Stomach (tissue), 8 donors: ENCODE measurements at regions not wholly inside any gene's neighbourhood (a gene's known extent, or its start where the extent isn't known, plus 50 kb on each side); places are given as distances from the start of the nearest gene placed in this dataset.
"Not testable (repeated sequence)": the region's sequence is repeated elsewhere in the genome, so short reads cannot be mapped to it uniquely, and the experiment has no call there.

Source experiments
- DNase-seq, 2 donors: peaks; one replicate each; pipeline versions ENCODE4 v3.0.0 to v3.0.0-alpha.2; 2013 to 2019
- H3K27ac ChIP-seq, 5 donors: fragments of 200-600 bp in 4 of 5; sonication (generic) in 4 of 5; one replicate each; pipeline ENCODE4 v1.5.1; 2013 to 2019; ENCODE audit warnings: mild to moderate bottlenecking in 1 of 5, moderate library complexity in 1 of 5
- H3K27me3 ChIP-seq, 3 donors: fragments of 200-600 bp; sonication (generic); one replicate each; pipeline ENCODE4 v1.5.1; 2017 to 2019; ENCODE audit warnings: mixed run types in 1 of 3
- H3K36me3 ChIP-seq, 4 donors: fragments of 200-600 bp; sonication (generic); 1 replicate in 3 of 4; 2 replicates in 1 of 4; pipeline ENCODE4 v1.5.1; 2016 to 2019
- H3K4me1 ChIP-seq, 4 donors: fragments of 200-600 bp; sonication (generic); one replicate each; pipeline ENCODE4 v1.5.1; 2016 to 2019
- H3K4me3 ChIP-seq, 4 donors: fragments of 200-600 bp; sonication (generic) in 3 of 4; one replicate each; pipeline ENCODE4 v1.5.1; 2016 to 2019; ENCODE audit warnings: mild to moderate bottlenecking in 1 of 4
- H3K9me3 ChIP-seq, 4 donors: fragments of 200-600 bp; sonication (generic); one replicate each; pipeline ENCODE4 v1.5.1; 2016 to 2019
- EP300 ChIP-seq: sonication (generic); formaldehyde crosslinking; IDR thresholded peaks from one replicate; pipeline ENCODE4 v1.6.1; 2017; ENCODE audit warnings: antibody characterized with exemption
- POLR2A ChIP-seq, 4 donors: fragments of 450-650 bp; IDR thresholded peaks; one replicate each; pipeline ENCODE4 v1.6.1; 2016; ENCODE audit warnings: antibody characterized with exemption in 4 of 4, control low read depth in 2 of 4, mild to moderate bottlenecking in 1 of 4, moderate library complexity in 1 of 4
- POLR2AphosphoS5 ChIP-seq, 3 donors: sonication (generic); formaldehyde crosslinking; IDR thresholded peaks; one replicate each; pipeline ENCODE4 v1.6.1; 2016; ENCODE audit warnings: antibody characterized with exemption in 3 of 3
- WGBS, 5 donors: extraction: QIAGEN DNeasy Blood & Tissue Kit in 3 of 5; methylation state at CpG; one replicate each; pipeline versions ENCODE4 v1.1.5 to v1.1.7; 2013 to 2018; 5-methylcytosine and 5-hydroxymethylcytosine counted together
- intact Hi-C: fragments of 100-400 bp; cut with DNase I; formaldehyde crosslinking; loops from one replicate; pipeline ENCODE4 v1.15.1; 2023; ENCODE audit warnings: low total_unique reads
- TF ChIP-seq, protein P1 (sequence below), 7 experiments: fragments of 450-650 bp in 4 of 7; fragments of 200-600 bp in 3 of 7; sonication (generic) in 3 of 7; IDR thresholded peaks; one replicate each; pipeline ENCODE4 v1.5.1; 2016 to 2019; ENCODE audit warnings: antibody characterized with exemption in 7 of 7, control low read depth in 2 of 7, mild to moderate bottlenecking in 1 of 7
- donor health status: healthy with polysubstance abuse.
- donor health status: Bipolar disorder and iron deficiency.
- donor health status: healthy.

DNA sequence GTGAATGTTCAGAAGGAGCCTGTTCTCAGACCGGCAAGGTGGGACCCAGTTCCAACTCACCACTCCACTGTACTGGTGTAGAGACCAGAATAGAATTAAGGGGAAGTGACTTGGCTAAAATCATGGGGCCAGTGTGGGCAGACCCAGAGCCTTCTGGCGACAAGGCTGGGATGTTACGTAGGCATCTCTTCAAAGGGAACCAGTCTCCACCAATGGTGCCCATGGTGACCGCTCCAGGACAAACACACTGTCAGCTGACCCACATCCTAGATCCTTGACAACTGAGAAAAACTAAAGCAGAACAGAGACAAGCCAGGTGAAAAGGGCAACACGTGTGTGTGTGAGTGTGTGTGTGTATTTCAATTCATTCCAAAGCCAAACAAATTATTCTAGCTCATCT is 321.7 kb upstream of the FRG2C start:
- 68 to 85% (median 78%) methylated on average over 4 to 5 of the region's 5 CpGs for WGBS, 5 donors
- no peaks in the 10 kb centered on the region for H3K27me3 ChIP-seq
- H3K27ac ChIP-seq, result no peak overlapping the region
- no peaks in the 10 kb centered on the region for H3K4me1 ChIP-seq
- no peak overlapping the region for H3K4me3 ChIP-seq
- intact Hi-C loops, result no loop called here
- H3K36me3 ChIP-seq, result no peaks in the 10 kb centered on the region
- H3K9me3 ChIP-seq, result no peaks in the 10 kb centered on the region
- TF ChIP-seq EP300, result no peak
- no peak for TF ChIP-seq POLR2AphosphoS5 (IDR thresholded peaks at IDR 0.05)
- TF ChIP-seq, protein P1, sequence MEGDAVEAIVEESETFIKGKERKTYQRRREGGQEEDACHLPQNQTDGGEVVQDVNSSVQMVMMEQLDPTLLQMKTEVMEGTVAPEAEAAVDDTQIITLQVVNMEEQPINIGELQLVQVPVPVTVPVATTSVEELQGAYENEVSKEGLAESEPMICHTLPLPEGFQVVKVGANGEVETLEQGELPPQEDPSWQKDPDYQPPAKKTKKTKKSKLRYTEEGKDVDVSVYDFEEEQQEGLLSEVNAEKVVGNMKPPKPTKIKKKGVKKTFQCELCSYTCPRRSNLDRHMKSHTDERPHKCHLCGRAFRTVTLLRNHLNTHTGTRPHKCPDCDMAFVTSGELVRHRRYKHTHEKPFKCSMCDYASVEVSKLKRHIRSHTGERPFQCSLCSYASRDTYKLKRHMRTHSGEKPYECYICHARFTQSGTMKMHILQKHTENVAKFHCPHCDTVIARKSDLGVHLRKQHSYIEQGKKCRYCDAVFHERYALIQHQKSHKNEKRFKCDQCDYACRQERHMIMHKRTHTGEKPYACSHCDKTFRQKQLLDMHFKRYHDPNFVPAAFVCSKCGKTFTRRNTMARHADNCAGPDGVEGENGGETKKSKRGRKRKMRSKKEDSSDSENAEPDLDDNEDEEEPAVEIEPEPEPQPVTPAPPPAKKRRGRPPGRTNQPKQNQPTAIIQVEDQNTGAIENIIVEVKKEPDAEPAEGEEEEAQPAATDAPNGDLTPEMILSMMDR (IDR thresholded peaks at IDR 0.05), result no peak
- TF ChIP-seq POLR2A (IDR thresholded peaks at IDR 0.05), result no peak
- DNase-seq, result no peak

DNA sequence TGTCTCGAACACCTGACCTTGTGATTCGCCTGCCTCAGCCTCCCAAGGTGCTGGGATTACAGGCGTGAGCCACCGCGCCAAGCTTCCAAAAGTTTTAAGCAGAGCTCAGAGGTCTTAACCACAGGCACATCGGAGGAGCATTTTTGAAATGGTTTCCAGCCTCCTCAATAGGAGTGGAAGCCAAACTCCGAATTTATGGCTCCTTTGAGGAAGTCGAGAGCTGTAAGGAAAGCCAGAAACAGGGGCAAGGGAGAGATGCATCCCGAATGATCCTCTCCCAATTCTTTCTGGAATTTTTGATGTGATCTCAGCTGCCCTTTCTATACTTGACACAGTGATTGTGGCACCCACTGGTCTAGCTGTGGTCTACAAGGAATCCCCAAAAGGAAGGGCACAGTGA is 313.6 kb upstream of the FRG2C start:
- intact Hi-C loops, H3K27ac ChIP-seq, H3K27me3 ChIP-seq, H3K4me3 ChIP-seq, H3K4me1 ChIP-seq, DNase-seq, H3K36me3 ChIP-seq, H3K9me3 ChIP-seq: not testable (repeated sequence)
- WGBS, 5 donors, result 89 to 96% (median 94%) methylated on average over 9 of the region's 9 CpGs

DNA sequence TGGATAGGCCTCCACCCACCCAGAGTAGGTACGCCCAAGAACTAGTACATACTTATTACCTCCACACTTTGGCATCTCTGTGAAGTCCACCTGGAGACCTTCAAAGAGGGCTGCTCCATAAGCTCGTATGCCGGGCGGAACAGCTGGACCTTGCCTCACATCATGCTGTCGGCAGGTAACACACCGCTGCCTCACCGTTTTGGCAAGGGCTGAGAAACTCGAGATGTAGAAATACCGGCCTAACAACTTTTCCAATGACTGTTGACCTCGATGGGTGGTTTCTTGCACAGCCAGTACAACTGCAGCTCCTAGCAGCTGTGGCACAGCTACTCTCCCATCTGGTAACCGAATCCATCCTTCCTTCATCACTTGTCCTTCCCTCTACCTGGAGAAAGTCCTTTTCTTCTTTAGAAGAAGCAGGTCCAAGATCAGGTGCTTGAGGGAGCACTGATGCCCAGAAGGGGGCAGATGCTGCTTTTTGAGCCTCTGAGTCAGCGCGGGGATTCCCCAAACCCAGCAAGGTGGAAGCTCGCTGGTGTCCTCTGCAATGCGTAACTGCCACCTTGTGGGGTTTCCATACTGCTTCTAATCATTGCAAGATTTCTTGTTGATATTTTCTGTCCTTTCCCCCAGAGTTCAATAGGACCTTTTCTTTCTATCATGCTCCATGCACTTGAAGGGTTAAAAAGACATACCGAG is 301.9 kb upstream of the FRG2C start:
- H3K27me3 ChIP-seq, H3K27ac ChIP-seq, H3K36me3 ChIP-seq, H3K4me3 ChIP-seq, H3K9me3 ChIP-seq, intact Hi-C loops, H3K4me1 ChIP-seq: not testable (repeated sequence)
- WGBS, 5 donors, result 29 to 61% (median 47%) methylated on average over 16 of the region's 16 CpGs
- DNase-seq, result peak; percentile 70 to 82

DNA sequence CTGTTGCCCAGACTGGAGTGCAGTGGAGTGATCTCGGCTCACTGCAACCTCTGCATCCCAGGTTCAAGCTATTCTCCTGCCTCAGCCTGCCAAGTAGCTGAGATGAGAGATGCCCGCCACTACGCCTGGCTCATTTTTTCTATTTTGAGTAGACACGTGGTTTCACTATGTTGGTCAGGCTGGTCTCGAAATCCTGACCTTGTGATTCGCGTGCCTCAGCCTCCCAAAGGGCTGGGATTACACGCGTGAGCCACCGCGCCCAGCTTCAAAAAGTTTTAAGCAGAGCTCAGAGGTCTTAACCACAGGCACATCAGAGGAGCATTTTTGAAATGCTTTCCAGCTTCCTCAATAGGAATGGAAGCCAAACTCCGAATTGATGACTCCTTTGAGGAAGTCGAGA is 291.2 kb upstream of the FRG2C start:
- H3K27me3 ChIP-seq, DNase-seq, H3K27ac ChIP-seq, intact Hi-C loops, H3K4me1 ChIP-seq, H3K9me3 ChIP-seq, H3K4me3 ChIP-seq, H3K36me3 ChIP-seq: not testable (repeated sequence)
- 75 to 86% (median 81%) methylated on average over 11 to 13 of the region's 13 CpGs for WGBS, 5 donors

DNA sequence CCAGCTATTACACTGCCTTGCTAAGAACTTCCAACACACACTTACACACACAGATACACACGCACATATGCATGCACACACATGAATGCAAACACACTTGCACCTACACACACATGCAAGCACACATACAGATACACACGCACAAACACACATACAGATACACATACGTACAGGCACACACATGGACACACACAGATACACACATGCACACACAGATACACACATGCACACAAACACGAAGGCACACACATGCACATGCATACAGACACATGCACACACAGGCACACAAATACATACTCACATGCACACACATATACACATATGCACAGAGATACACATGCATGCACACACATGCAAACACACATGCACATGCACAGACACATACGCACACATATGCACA is 284.3 kb upstream of the FRG2C start:
- DNase-seq, H3K36me3 ChIP-seq, H3K9me3 ChIP-seq, H3K27ac ChIP-seq, H3K4me1 ChIP-seq, H3K4me3 ChIP-seq, intact Hi-C loops, H3K27me3 ChIP-seq: not testable (repeated sequence)
- WGBS, 5 donors, result 93 to 100% (median 96%) methylated on average over 5 of the region's 5 CpGs

DNA sequence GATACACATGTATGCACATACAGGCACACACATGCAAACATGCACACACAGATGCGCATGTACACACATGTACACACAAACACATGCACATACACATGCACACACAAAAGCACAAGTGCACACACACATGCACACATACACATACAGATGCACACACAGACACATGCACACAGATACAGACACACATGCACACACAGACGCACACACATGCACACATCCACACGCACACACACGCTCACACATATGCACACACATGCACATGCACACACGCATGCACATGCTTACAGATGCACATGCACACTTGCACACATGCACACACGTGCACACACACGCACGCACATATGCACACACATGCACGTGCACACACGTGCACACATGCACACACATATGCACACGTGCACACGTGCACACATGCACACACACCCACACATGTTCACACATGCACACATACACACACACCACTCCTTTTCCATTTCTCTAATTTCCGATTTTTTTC is 283.8 kb upstream of the FRG2C start:
- no peak for DNase-seq
- intact Hi-C loops, result no loop called here
- Histone ChIP-seq H3K4me3 (no peak overlapping the region), H3K27ac (no peak overlapping the region), H3K4me1 (peaks cover 0 to 3% (median 0%) of the 10 kb centered on the region in 4 donors), H3K36me3 (no peaks in the 10 kb centered on the region), H3K9me3 (no peaks in the 10 kb centered on the region), H3K27me3 (no peaks in the 10 kb centered on the region)
- 92 to 98% (median 96%) methylated on average over 13 of the region's 13 CpGs for WGBS, 5 donors
- TF ChIP-seq, protein P1 (IDR thresholded peaks at IDR 0.05), result no peak
- TF ChIP-seq POLR2A (IDR thresholded peaks at IDR 0.05) (no peak), POLR2AphosphoS5 (IDR thresholded peaks at IDR 0.05) (no peak), EP300 (no peak)

DNA sequence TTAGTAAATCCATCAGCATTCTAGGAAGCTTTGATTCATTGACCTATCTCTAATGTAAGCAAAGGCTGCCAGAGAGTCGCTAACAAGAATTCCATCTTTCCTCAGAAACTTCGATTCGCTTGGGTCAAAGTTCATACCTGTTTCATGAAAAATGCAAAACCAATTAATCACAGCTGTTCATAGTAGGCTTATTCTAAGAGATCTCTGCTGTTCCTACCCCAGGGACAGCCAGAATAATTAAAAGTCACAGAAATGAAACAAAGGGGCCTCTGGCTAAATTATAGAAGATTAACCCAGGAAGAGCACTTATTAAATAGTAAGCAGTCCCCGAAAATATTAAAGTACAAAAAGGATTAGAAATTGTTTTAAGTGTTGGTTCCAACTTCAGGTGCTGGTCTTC is 280.1 kb upstream of the FRG2C start:
- 73 to 79% (median 75%) methylated on average over 4 of the region's 4 CpGs for WGBS, 5 donors
- H3K4me3 ChIP-seq, H3K27ac ChIP-seq, H3K9me3 ChIP-seq, H3K27me3 ChIP-seq, H3K36me3 ChIP-seq, intact Hi-C loops, DNase-seq: not testable (repeated sequence)
- peaks cover 0 to 11% (median 0%) of the 10 kb centered on the region in 4 donors for H3K4me1 ChIP-seq

DNA sequence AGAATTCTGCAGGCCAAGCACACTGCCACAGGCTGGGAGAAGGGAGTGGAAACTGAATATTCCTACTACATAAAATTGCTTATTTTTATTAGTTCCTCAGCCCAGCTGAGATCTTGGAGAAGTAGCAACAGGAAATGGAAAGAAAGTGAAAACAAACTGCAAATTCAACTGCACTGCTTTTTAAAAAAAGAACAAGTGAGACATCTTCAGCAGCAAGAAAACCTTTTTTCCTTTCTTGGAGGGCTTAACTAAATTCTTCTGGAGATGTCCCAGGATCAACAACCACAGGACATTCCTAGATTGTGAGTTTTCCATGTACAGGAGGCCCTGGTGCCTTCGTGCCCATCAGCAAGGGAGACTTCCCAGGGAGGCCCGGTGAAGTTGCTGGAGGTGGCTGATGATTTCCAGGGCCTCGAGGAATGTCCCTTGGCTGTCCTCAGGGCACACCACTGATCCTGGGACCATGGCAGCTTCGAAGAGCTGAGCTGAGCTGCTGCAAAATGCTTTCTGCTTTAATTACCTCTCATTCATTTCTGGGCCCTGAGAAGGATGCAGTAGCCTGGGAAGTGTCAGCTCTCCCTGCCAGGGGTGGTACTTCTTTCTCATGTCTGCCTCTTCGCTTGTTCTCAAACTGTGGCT is 275.5 kb upstream of the FRG2C start:
- H3K9me3 ChIP-seq, intact Hi-C loops, DNase-seq, H3K36me3 ChIP-seq, H3K4me3 ChIP-seq, H3K27me3 ChIP-seq, H3K27ac ChIP-seq: not testable (repeated sequence)
- 51 to 73% (median 63%) methylated on average over 3 to 5 of the region's 5 CpGs for WGBS, 5 donors
- peaks cover 0 to 10% (median 0%) of the 10 kb centered on the region in 4 donors for H3K4me1 ChIP-seq

DNA sequence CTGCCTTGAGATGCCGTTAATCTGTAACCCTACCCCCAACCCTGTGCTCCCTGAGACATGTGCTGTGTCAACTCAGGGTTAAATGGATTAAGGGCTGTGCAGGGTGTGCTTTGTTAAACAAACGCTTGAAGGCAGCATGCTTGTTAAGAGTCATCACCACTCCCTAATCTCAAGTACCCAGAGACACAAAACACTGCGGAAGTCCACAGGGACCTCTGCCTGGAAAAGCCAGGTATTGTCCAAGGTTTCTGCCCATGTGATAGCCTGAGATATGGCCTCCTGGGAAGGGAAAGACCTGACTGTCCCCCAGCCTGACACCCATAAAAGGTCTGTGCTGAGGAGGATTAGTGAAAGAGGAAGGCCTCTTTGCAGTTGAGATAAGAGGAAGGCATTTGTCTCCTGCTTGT is 270.8 kb upstream of the FRG2C start:
- H3K36me3 ChIP-seq, H3K9me3 ChIP-seq, intact Hi-C loops, H3K4me3 ChIP-seq, DNase-seq, H3K27ac ChIP-seq: not testable (repeated sequence)
- Histone ChIP-seq H3K27me3 (peaks cover 0 to 17% (median 0%) of the 10 kb centered on the region in 3 donors), H3K4me1 (peaks cover 0 to 26% (median 4%) of the 10 kb centered on the region in 4 donors)
- WGBS, 5 donors, result 26 to 40% (median 38%) methylated on average over 3 of the region's 3 CpGs
